DND-41 (cell line): ENCODE measurements at regions not wholly inside any gene's neighbourhood (a gene's known extent, or its start where the extent isn't known, plus 50 kb on each side); places are given as distances from the start of the nearest gene placed in this dataset.

Experiments used
- ATAC-seq: fragments of 200-7000 bp; cut with Tn5 transposase; 3 replicates; pipeline ENCODE4 v1.9.1; 2021; ENCODE audit warnings: low read depth; ENCODE audit not compliant: insufficient read depth
- DNase-seq: peaks from one replicate; pipeline ENCODE4 v3.0.0-alpha.2; 2020
- H2AFZ ChIP-seq: 2 replicates; pipeline ENCODE4 v1.6.0; 2012; ENCODE audit warnings: low read depth, low read length
- H3K27ac ChIP-seq: 2 replicates; pipeline ENCODE4 v1.5.1; 2012; ENCODE audit warnings: low read length, inconsistent platforms
- H3K27me3 ChIP-seq: fragments of 200-600 bp; sonication (generic); 2 replicates; pipeline ENCODE4 v1.6.0; 2012; ENCODE audit warnings: low read length, mild to moderate bottlenecking, inconsistent platforms; ENCODE audit not compliant: insufficient read depth, poor library complexity
- H3K36me3 ChIP-seq: 2 replicates; pipeline ENCODE4 v1.5.1; 2012; ENCODE audit warnings: low read length, inconsistent platforms; ENCODE audit not compliant: insufficient read depth
- H3K4me1 ChIP-seq: 2 replicates; pipeline ENCODE4 v1.5.1; 2012; ENCODE audit warnings: mild to moderate bottlenecking, low read length; ENCODE audit not compliant: insufficient read depth
- H3K4me2 ChIP-seq: 2 replicates; pipeline ENCODE4 v1.6.0; 2012; ENCODE audit warnings: mild to moderate bottlenecking, moderate library complexity, low read length, inconsistent platforms; ENCODE audit not compliant: insufficient read depth
- H3K4me3 ChIP-seq, 2 experiments: fragments of 200-600 bp in 1 of 2; shearing (Covaris generic) in 1 of 2; 2 replicates each; pipeline ENCODE4 v1.5.1; 2012 to 2016; ENCODE audit warnings: inconsistent platforms in 2 of 2, low read length in 2 of 2, mild to moderate bottlenecking in 2 of 2, low read depth in 1 of 2, moderate library complexity in 1 of 2
- H3K79me2 ChIP-seq: 2 replicates; pipeline ENCODE4 v1.6.0; 2012; ENCODE audit warnings: low read length, inconsistent platforms; ENCODE audit not compliant: insufficient read depth
- H3K9ac ChIP-seq: 2 replicates; pipeline ENCODE4 v1.6.0; 2012; ENCODE audit warnings: low read depth, mild to moderate bottlenecking, inconsistent platforms, low read length, moderate library complexity
- H3K9me3 ChIP-seq: 2 replicates; pipeline ENCODE4 v1.5.1; 2012; ENCODE audit warnings: low read length, moderate library complexity, mild to moderate bottlenecking, inconsistent platforms; ENCODE audit not compliant: insufficient read depth, severe bottlenecking
- H4K20me1 ChIP-seq: 2 replicates; pipeline ENCODE4 v1.6.0; 2012; ENCODE audit warnings: low read length; ENCODE audit not compliant: insufficient read depth
- CTCF ChIP-seq: IDR thresholded peaks from 2 replicates; pipeline ENCODE4 v1.5.1; 2012; ENCODE audit warnings: borderline replicate concordance, low read length, moderate library complexity, mild to moderate bottlenecking; ENCODE audit not compliant: poor library complexity, severe bottlenecking; ENCODE audit errors: extremely low read depth
- EZH2 ChIP-seq: IDR thresholded peaks from 3 replicates; pipeline ENCODE4 v1.6.1; 2012; ENCODE audit warnings: borderline replicate concordance, low read depth, mild to moderate bottlenecking, moderate library complexity, low read length, inconsistent platforms; ENCODE audit not compliant: severe bottlenecking

- H3K79me2 ChIP-seq = no peaks in the 10 kb centered on the region
- no peaks in the 10 kb centered on the region for H3K9me3 ChIP-seq
- H3K4me1 ChIP-seq = no peaks in the 10 kb centered on the region
- H4K20me1 ChIP-seq = no peaks in the 10 kb centered on the region
- ATAC-seq (no peak), DNase-seq (no peak)
- H3K27ac ChIP-seq = no peak overlapping the region
- TF ChIP-seq EZH2 = no peak
- no peak for TF ChIP-seq CTCF
- no peaks in the 10 kb centered on the region for H3K27me3 ChIP-seq
- H3K4me3 ChIP-seq = no peak overlapping the region
- no peak overlapping the region for H3K9ac ChIP-seq
- H3K36me3 ChIP-seq = no peaks in the 10 kb centered on the region
- H3K4me2 ChIP-seq = no peak overlapping the region
- no peak overlapping the region for H2AFZ ChIP-seq
Measured at GRCh38 chr13:97719736-97720135, 233.7 kb upstream of the IPO5 start.

- no peaks in the 10 kb centered on the region for H3K79me2 ChIP-seq
- no peak overlapping the region for H3K4me3 ChIP-seq
- DNase-seq (no peak), ATAC-seq (no peak)
- no peaks in the 10 kb centered on the region for H4K20me1 ChIP-seq
- no peaks in the 10 kb centered on the region for H3K27me3 ChIP-seq
- H3K27ac ChIP-seq = no peak overlapping the region
- no peak overlapping the region for H3K4me2 ChIP-seq
- no peak overlapping the region for H2AFZ ChIP-seq
- H3K36me3 ChIP-seq = no peaks in the 10 kb centered on the region
- TF ChIP-seq CTCF (no peak), EZH2 (no peak)
- H3K9me3 ChIP-seq = no peaks in the 10 kb centered on the region
- no peaks in the 10 kb centered on the region for H3K4me1 ChIP-seq
- H3K9ac ChIP-seq = no peak overlapping the region
Measured at GRCh38 chr13:97720896-97721295, 232.6 kb upstream of the IPO5 start.

- Histone ChIP-seq H3K36me3 (no peaks in the 10 kb centered on the region), H3K9ac (no peak overlapping the region), H3K79me2 (no peaks in the 10 kb centered on the region), H3K4me3 (no peak overlapping the region), H3K27ac (no peak overlapping the region), H3K4me1 (no peaks in the 10 kb centered on the region), H3K4me2 (no peak overlapping the region), H4K20me1 (no peaks in the 10 kb centered on the region), H3K27me3 (no peaks in the 10 kb centered on the region), H3K9me3 (no peaks in the 10 kb centered on the region), H2AFZ (no peak overlapping the region)
- ATAC-seq (no peak), DNase-seq (no peak)
- TF ChIP-seq EZH2 = no peak
- no peak for TF ChIP-seq CTCF
Measured at GRCh38 chr13:97723655-97724054, 229.8 kb upstream of the IPO5 start.

GRCh38 chr13:97724450-97724849, 229.0 kb upstream of the IPO5 start:
- Histone ChIP-seq H3K9ac (no peak overlapping the region), H3K9me3 (no peaks in the 10 kb centered on the region), H3K27ac (no peak overlapping the region), H3K4me2 (no peak overlapping the region), H3K79me2 (no peaks in the 10 kb centered on the region), H3K36me3 (no peaks in the 10 kb centered on the region), H2AFZ (no peak overlapping the region), H4K20me1 (no peaks in the 10 kb centered on the region), H3K4me3 (no peak overlapping the region), H3K27me3 (no peaks in the 10 kb centered on the region), H3K4me1 (no peaks in the 10 kb centered on the region)
- no peak for DNase-seq
- no peak for ATAC-seq
- no peak for TF ChIP-seq EZH2
